HEK293T (cell line): ENCODE measurements at regions not wholly inside any gene's neighbourhood (a gene's known extent, or its start where the extent isn't known, plus 50 kb on each side); places are given as distances from the start of the nearest gene placed in this dataset.

Source experiments
- ARNT ChIP-seq: fragments of 450-650 bp; IDR thresholded peaks from 2 replicates; pipeline ENCODE4 v1.6.1; 2017; ENCODE audit warnings: mild to moderate bottlenecking
- ELF4 ChIP-seq: fragments of 450-650 bp; IDR thresholded peaks from 2 replicates; pipeline ENCODE4 v1.6.1; 2017; ENCODE audit warnings: antibody characterized with exemption
- FOXA1 ChIP-seq: fragments of 450-650 bp; IDR thresholded peaks from 2 replicates; pipeline ENCODE4 v1.6.1; 2016; ENCODE audit warnings: mild to moderate bottlenecking
- FOXM1 ChIP-seq: fragments of 450-650 bp; IDR thresholded peaks from 2 replicates; pipeline ENCODE4 v1.6.1; 2017; ENCODE audit warnings: mild to moderate bottlenecking, borderline replicate concordance
- PKNOX1 ChIP-seq: fragments of 450-650 bp; IDR thresholded peaks from 2 replicates; pipeline ENCODE4 v1.6.1; 2016
- SUZ12 ChIP-seq: fragments of 450-650 bp; IDR thresholded peaks from 2 replicates; pipeline ENCODE4 v1.6.1; 2016; ENCODE audit warnings: mild to moderate bottlenecking
- TARDBP ChIP-seq: fragments of 450-650 bp; IDR thresholded peaks from 2 replicates; pipeline ENCODE4 v1.6.1; 2016

- TF ChIP-seq TARDBP = no peak
- TF ChIP-seq PKNOX1 = no peak
- TF ChIP-seq FOXM1 = no peak
- no peak for TF ChIP-seq ARNT
- no peak for TF ChIP-seq ELF4
- no peak for TF ChIP-seq FOXA1
- no peak for TF ChIP-seq SUZ12
These were observed 276.4 kb upstream of the TTC14 start for GRCh38 chr3:180325533-180325932.
